ENCODE measurements at regions not wholly inside any gene's neighbourhood (a gene's known extent, or its start where the extent isn't known, plus 50 kb on each side); places are given as distances from the start of the nearest gene placed in this dataset.
"Not testable (repeated sequence)": the region's sequence is repeated elsewhere in the genome, so short reads cannot be mapped to it uniquely, and the experiment has no call there.

DNA sequence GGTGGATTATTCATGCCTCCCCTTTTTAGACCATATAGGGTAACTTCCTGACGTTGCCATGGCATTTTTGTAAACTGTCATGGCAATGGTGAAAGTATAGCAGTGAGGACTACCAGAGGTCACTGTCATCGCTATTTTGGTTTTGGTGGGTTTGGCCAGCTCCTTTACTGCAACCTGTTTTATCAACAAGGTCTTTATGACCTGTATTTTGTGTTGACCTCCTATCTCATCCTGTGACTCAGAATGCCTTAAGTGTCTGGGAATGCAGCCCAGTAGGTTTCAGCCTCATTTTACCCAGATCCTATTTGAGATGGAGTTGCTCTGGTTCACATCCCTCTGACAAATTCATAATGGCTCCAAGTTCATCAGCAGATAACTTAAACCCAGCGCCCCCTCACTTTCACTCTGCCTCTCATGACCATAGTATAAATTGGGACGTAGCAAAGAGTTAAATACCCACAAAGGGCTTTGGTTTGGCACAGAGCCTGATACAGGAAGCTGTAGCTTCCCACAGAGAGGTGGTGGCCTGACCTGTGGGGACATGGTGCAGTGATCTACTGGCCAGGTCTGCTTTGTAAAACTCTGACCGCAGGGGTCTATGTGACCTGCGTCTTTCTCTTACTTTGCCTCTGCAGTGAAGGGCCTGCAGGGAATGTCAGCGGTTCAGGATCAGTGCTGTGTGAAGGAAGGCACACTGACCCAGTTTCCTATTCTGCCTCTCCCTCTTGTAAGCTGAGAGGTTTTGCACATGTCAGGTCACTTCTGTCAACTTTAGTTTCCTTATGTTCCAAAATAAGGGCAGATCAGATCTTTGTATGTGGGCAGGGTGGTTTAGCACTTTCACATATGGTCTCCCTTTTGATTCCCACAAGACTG, 78.1 kb upstream of the ZNF644 start:
- H3K27ac Mint-ChIP-seq = peak overlapping the region; percentile 75; the same call in 1 of the 2 replicates
- CTCF ChIA-PET = no interaction called here

DNA sequence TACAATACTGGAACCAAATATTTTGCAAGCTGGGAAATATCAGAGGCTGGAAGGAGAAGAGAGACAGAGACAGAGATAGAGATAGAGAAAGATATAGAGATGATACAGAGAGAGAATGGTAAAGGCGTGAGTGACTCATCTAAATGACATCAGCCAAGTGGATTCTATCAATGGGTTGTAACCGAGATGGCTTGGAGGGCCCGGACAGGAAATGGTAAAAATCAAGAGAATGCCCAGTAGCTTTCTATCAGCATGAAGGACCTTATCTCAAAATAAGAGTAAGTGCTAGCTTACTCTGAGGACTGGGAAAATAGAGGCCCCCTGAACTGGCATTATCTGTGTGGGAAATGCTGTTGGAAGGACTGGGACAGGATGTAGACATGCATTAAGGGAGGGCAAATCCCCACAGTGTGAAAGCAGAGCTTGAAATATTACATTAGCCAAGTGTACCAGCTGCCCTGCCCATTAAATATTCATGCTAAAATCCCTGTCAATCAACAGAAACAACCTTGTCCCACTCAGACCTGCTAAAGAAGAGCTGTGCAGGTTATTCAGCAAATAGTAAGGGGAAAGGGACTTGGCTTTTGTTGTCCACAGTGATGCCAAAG, 76.6 kb upstream of the ZNF644 start:
- no peak for ATAC-seq
- Mint-ChIP-seq H3K9me3 (peaks cover 5% of the 10 kb centered on the region; the same call in 1 of the 2 replicates), H3K27me3 (ENCODE audit: low read depth) (no peaks in the 10 kb centered on the region), H3K27ac (no peak overlapping the region), H3K4me3 (no peak overlapping the region), H3K36me3 (peaks cover 4% of the 10 kb centered on the region), H3K4me1 (peaks cover 26% of the 10 kb centered on the region)
- no peak for DNase-seq (ENCODE audit: low spot score)
- POLR2A ChIA-PET = no interaction called here
- CTCF ChIA-PET = no interaction called here
- TF ChIP-seq OVOL2 (CRISPR knock-in tag; IDR thresholded peaks at IDR 0.05; ENCODE audit: borderline replicate concordance) (no peak), RELA (CRISPR knock-in tag; IDR thresholded peaks at IDR 0.05; ENCODE audit: borderline replicate concordance) (no peak), CBFB (CRISPR knock-in tag; IDR thresholded peaks at IDR 0.05; ENCODE audit: low read depth) (no peak), SMAD3 (CRISPR knock-in tag; IDR thresholded peaks at IDR 0.05; ENCODE audit: borderline replicate concordance) (no peak), MYBL2 (CRISPR knock-in tag; IDR thresholded peaks at IDR 0.05) (no peak), TP53 (CRISPR knock-in tag; IDR thresholded peaks at IDR 0.05) (no peak), CREM (CRISPR knock-in tag; IDR thresholded peaks at IDR 0.05) (no peak)
- TF ChIP-seq, protein P1, sequence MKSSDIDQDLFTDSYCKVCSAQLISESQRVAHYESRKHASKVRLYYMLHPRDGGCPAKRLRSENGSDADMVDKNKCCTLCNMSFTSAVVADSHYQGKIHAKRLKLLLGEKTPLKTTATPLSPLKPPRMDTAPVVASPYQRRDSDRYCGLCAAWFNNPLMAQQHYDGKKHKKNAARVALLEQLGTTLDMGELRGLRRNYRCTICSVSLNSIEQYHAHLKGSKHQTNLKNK (CRISPR knock-in tag; IDR thresholded peaks at IDR 0.05) = no peak
- TF ChIP-seq, protein P2, sequence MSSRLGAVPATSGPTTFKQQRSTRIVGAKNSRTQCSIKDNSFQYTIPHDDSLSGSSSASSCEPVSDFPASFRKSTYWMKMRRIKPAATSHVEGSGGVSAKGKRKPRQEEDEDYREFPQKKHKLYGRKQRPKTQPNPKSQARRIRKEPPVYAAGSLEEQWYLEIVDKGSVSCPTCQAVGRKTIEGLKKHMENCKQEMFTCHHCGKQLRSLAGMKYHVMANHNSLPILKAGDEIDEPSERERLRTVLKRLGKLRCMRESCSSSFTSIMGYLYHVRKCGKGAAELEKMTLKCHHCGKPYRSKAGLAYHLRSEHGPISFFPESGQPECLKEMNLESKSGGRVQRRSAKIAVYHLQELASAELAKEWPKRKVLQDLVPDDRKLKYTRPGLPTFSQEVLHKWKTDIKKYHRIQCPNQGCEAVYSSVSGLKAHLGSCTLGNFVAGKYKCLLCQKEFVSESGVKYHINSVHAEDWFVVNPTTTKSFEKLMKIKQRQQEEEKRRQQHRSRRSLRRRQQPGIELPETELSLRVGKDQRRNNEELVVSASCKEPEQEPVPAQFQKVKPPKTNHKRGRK (CRISPR knock-in tag; IDR thresholded peaks at IDR 0.05; ENCODE audit: borderline replicate concordance) = no peak

More for the DNA sequence above, 78.1 kb upstream of the ZNF644 start:
- POLR2A ChIA-PET = no interaction called here
- Mint-ChIP-seq H3K4me1 (peaks cover 42% of the 10 kb centered on the region), H3K36me3 (peaks cover 4% of the 10 kb centered on the region), H3K4me3 (no peak overlapping the region), H3K9me3 (peaks cover 5% of the 10 kb centered on the region; the same call in 1 of the 2 replicates), H3K27me3 (ENCODE audit: low read depth) (no peaks in the 10 kb centered on the region)
- no peak for ATAC-seq
- no peak for DNase-seq (ENCODE audit: low spot score)
- TF ChIP-seq ZNF671 (CRISPR knock-in tag; IDR thresholded peaks at IDR 0.05) (no peak), CREB1 (CRISPR knock-in tag; IDR thresholded peaks at IDR 0.05) (no peak), SMAD4 (CRISPR knock-in tag; IDR thresholded peaks at IDR 0.05) (no peak), NR1H2 (CRISPR knock-in tag; IDR thresholded peaks at IDR 0.05) (no peak), CBFB (CRISPR knock-in tag; IDR thresholded peaks at IDR 0.05; ENCODE audit: low read depth) (no peak), NFE2L1 (CRISPR knock-in tag; IDR thresholded peaks at IDR 0.05) (no peak)
- TF ChIP-seq, protein P3, sequence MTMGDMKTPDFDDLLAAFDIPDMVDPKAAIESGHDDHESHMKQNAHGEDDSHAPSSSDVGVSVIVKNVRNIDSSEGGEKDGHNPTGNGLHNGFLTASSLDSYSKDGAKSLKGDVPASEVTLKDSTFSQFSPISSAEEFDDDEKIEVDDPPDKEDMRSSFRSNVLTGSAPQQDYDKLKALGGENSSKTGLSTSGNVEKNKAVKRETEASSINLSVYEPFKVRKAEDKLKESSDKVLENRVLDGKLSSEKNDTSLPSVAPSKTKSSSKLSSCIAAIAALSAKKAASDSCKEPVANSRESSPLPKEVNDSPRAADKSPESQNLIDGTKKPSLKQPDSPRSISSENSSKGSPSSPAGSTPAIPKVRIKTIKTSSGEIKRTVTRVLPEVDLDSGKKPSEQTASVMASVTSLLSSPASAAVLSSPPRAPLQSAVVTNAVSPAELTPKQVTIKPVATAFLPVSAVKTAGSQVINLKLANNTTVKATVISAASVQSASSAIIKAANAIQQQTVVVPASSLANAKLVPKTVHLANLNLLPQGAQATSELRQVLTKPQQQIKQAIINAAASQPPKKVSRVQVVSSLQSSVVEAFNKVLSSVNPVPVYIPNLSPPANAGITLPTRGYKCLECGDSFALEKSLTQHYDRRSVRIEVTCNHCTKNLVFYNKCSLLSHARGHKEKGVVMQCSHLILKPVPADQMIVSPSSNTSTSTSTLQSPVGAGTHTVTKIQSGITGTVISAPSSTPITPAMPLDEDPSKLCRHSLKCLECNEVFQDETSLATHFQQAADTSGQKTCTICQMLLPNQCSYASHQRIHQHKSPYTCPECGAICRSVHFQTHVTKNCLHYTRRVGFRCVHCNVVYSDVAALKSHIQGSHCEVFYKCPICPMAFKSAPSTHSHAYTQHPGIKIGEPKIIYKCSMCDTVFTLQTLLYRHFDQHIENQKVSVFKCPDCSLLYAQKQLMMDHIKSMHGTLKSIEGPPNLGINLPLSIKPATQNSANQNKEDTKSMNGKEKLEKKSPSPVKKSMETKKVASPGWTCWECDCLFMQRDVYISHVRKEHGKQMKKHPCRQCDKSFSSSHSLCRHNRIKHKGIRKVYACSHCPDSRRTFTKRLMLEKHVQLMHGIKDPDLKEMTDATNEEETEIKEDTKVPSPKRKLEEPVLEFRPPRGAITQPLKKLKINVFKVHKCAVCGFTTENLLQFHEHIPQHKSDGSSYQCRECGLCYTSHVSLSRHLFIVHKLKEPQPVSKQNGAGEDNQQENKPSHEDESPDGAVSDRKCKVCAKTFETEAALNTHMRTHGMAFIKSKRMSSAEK (CRISPR knock-in tag; IDR thresholded peaks at IDR 0.05; ENCODE audit: borderline replicate concordance) = no peak
- TF ChIP-seq, protein P4, sequence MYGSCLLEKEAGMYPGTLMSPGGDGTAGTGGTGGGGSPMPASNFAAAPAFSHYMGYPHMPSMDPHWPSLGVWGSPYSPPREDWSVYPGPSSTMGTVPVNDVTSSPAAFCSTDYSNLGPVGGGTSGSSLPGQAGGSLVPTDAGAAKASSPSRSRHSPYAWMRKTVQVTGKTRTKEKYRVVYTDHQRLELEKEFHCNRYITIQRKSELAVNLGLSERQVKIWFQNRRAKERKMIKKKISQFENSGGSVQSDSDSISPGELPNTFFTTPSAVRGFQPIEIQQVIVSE (CRISPR knock-in tag; IDR thresholded peaks at IDR 0.05; ENCODE audit: borderline replicate concordance) = no peak
- TF ChIP-seq, protein P5, sequence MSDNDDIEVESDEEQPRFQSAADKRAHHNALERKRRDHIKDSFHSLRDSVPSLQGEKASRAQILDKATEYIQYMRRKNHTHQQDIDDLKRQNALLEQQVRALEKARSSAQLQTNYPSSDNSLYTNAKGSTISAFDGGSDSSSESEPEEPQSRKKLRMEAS (CRISPR knock-in tag; IDR thresholded peaks at IDR 0.05) = no peak

DNA sequence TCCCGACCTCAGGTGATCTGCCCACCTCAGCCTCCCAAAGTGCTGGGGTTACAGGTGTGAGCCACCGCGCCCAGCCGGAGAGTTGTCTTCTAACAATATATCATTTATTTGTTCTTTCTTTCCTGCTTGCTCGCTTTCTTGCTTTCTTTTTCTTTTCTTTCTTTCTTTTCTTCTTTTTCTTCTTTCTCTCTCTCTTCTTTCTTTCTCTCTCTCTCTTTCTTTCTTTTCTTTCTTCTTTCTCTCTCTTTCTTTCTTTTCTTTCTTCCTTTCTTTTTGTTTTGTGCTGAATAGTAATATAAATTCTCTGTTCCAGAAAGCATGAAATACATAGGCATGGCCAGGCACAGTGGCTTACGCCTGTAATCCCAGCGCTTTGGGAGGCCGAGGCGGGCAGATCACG, 73.5 kb upstream of the ZNF644 start:
- H3K36me3 Mint-ChIP-seq; ATAC-seq; H3K27me3 Mint-ChIP-seq (ENCODE audit: low read depth); CTCF ChIA-PET; H3K4me3 Mint-ChIP-seq; DNase-seq (ENCODE audit: low spot score); H3K27ac Mint-ChIP-seq; POLR2A ChIA-PET: not testable (repeated sequence)
- Mint-ChIP-seq H3K4me1 (peaks cover 21% of the 10 kb centered on the region), H3K9me3 (peaks cover 14% of the 10 kb centered on the region)
